Neural progenitor cell (in vitro differentiated cells): ENCODE measurements at regions not wholly inside any gene's neighbourhood (a gene's known extent, or its start where the extent isn't known, plus 50 kb on each side); places are given as distances from the start of the nearest gene placed in this dataset.

Source experiments
- CTCF ChIP-seq: fragments of 200-600 bp; sonication (generic); IDR thresholded peaks from 2 replicates; pipeline ENCODE4 v1.5.1; 2017; ENCODE audit warnings: antibody characterized with exemption, mild to moderate bottlenecking
- EZH2 ChIP-seq: fragments of 200-600 bp; sonication (generic); IDR thresholded peaks from 2 replicates; pipeline ENCODE4 v1.6.1; 2017; ENCODE audit warnings: antibody characterized with exemption, mild to moderate bottlenecking, moderate library complexity
- EZH2phosphoT487 ChIP-seq: fragments of 200-600 bp; sonication (generic); IDR thresholded peaks from 2 replicates; pipeline ENCODE4 v1.6.1; 2017; ENCODE audit warnings: antibody characterized with exemption

GRCh38 chr6:16018626-16019025, 110.3 kb upstream of the MYLIP start:
- TF ChIP-seq EZH2 (no peak), CTCF (no peak), EZH2phosphoT487 (no peak)
